Colonic mucosa (tissue), 4 donors: ENCODE measurements at regions not wholly inside any gene's neighbourhood (a gene's known extent, or its start where the extent isn't known, plus 50 kb on each side); places are given as distances from the start of the nearest gene placed in this dataset.
"Not testable (repeated sequence)": the region's sequence is repeated elsewhere in the genome, so short reads cannot be mapped to it uniquely, and the experiment has no call there.

Experiments used
- DNase-seq: peaks from one replicate; pipeline ENCODE4 v3.0.0-alpha.2; 2020
- H3K27ac ChIP-seq: fragments of 200-600 bp; one replicate; pipeline ENCODE4 v1.8.0; 2021
- H3K27me3 ChIP-seq: fragments of 200-600 bp; one replicate; pipeline ENCODE4 v1.8.0; 2021
- H3K36me3 ChIP-seq: fragments of 200-600 bp; one replicate; pipeline ENCODE4 v1.8.0; 2021
- H3K4me1 ChIP-seq: fragments of 200-600 bp; one replicate; pipeline ENCODE4 v1.8.0; 2021; ENCODE audit warnings: mild to moderate bottlenecking
- H3K4me3 ChIP-seq: fragments of 200-600 bp; one replicate; pipeline ENCODE4 v1.8.0; 2021
- H3K9ac ChIP-seq, 2 donors: one replicate each; pipeline ENCODE4 v1.7.0; 2013; ENCODE audit warnings: control low read depth in 2 of 2, low read depth in 2 of 2, low read length in 2 of 2
- H3K9me3 ChIP-seq: fragments of 200-600 bp; one replicate; pipeline ENCODE4 v1.8.0; 2021
- CTCF ChIP-seq: fragments of 200-600 bp; IDR thresholded peaks from one replicate; pipeline ENCODE4 v1.8.0; 2022; ENCODE audit warnings: antibody characterized with exemption, mild to moderate bottlenecking
- intact Hi-C: fragments of 100-400 bp; cut with DNase I; formaldehyde crosslinking; loops from one replicate; pipeline ENCODE4 v1.14.1; 2022
- donor health status: healthy.
- donor health status: DM: no; HTN: no; CAD: no.
- donor health status: DM: no; HTN: no; CAD: no.

GRCh38 chr7:56697058-56697457, 435.2 kb downstream of the ZNF479 start:
- H3K4me1 ChIP-seq, DNase-seq, H3K27ac ChIP-seq, H3K9me3 ChIP-seq, H3K27me3 ChIP-seq, H3K9ac ChIP-seq, H3K36me3 ChIP-seq, H3K4me3 ChIP-seq, intact Hi-C loops: not testable (repeated sequence)

- H3K4me3 ChIP-seq: no peak overlapping the region
- no peak overlapping the region for H3K9ac ChIP-seq
- intact Hi-C loops: no loop called here
- no peaks in the 10 kb centered on the region for H3K4me1 ChIP-seq
- no peaks in the 10 kb centered on the region for H3K27me3 ChIP-seq
- TF ChIP-seq CTCF: no peak
- H3K27ac ChIP-seq: no peak overlapping the region
- no peaks in the 10 kb centered on the region for H3K9me3 ChIP-seq
- H3K36me3 ChIP-seq: no peaks in the 10 kb centered on the region
- DNase-seq: no peak
Measured at GRCh38 chr7:56686276-56686859, 445.9 kb downstream of the ZNF479 start.

- Histone ChIP-seq H3K9me3 (no peaks in the 10 kb centered on the region), H3K4me1 (no peaks in the 10 kb centered on the region), H3K27ac (no peak overlapping the region), H3K4me3 (no peak overlapping the region), H3K9ac (no peak overlapping the region), H3K27me3 (no peaks in the 10 kb centered on the region), H3K36me3 (no peaks in the 10 kb centered on the region)
- intact Hi-C loops: no loop called here
- DNase-seq: no peak
- TF ChIP-seq CTCF: no peak
Measured at GRCh38 chr7:56639173-56639746, 493.0 kb downstream of the ZNF479 start.

- intact Hi-C loops: no loop called here
- no peak for TF ChIP-seq CTCF
- no peak overlapping the region for H3K9ac ChIP-seq
- no peaks in the 10 kb centered on the region for H3K9me3 ChIP-seq
- no peaks in the 10 kb centered on the region for H3K27me3 ChIP-seq
- no peak for DNase-seq
- no peaks in the 10 kb centered on the region for H3K4me1 ChIP-seq
- H3K36me3 ChIP-seq: no peaks in the 10 kb centered on the region
- H3K4me3 ChIP-seq: no peak overlapping the region
- H3K27ac ChIP-seq: no peak overlapping the region
Measured at GRCh38 chr7:56609852-56610355, 493.7 kb upstream of the NUPR2 start.

- DNase-seq: no peak
- no peaks in the 10 kb centered on the region for H3K36me3 ChIP-seq
- H3K4me3 ChIP-seq: no peak overlapping the region
- intact Hi-C loops: no loop called here
- H3K9ac ChIP-seq: no peak overlapping the region
- H3K27ac ChIP-seq: no peak overlapping the region
- no peaks in the 10 kb centered on the region for H3K4me1 ChIP-seq
- H3K9me3 ChIP-seq: no peaks in the 10 kb centered on the region
- H3K27me3 ChIP-seq: no peaks in the 10 kb centered on the region
- no peak for TF ChIP-seq CTCF
Measured at GRCh38 chr7:56605146-56605545, 488.9 kb upstream of the NUPR2 start.

GRCh38 chr7:56578612-56579011, 462.4 kb upstream of the NUPR2 start:
- intact Hi-C loops: no loop called here
- Histone ChIP-seq H3K27me3 (no peaks in the 10 kb centered on the region), H3K9me3 (no peaks in the 10 kb centered on the region), H3K36me3 (no peaks in the 10 kb centered on the region), H3K4me1 (no peaks in the 10 kb centered on the region), H3K9ac (no peak overlapping the region), H3K27ac (no peak overlapping the region), H3K4me3 (no peak overlapping the region)
- DNase-seq: no peak
- no peak for TF ChIP-seq CTCF
